ENCODE measurements at regions not wholly inside any gene's neighbourhood (a gene's known extent, or its start where the extent isn't known, plus 50 kb on each side); places are given as distances from the start of the nearest gene placed in this dataset.

GRCh38 chrX:20507901-20508620 lies 241.4 kb upstream of the RPS6KA3 start:
- Histone ChIP-seq H3K9me3 (no peaks in the 10 kb centered on the region), H3K4me1 (no peaks in the 10 kb centered on the region), H3K36me3 (no peaks in the 10 kb centered on the region), H3K27ac (no peak overlapping the region), H3K27me3 (no peaks in the 10 kb centered on the region), H3K4me3 (no peak overlapping the region)
- DNase-seq (no peak), ATAC-seq (no peak)
- intact Hi-C loops (cut with DNase I): no loop called here
- TF ChIP-seq CTCF (IDR thresholded peaks at IDR 0.05): no peak

- no peaks in the 10 kb centered on the region for H3K36me3 ChIP-seq
- no peaks in the 10 kb centered on the region for H3K27me3 ChIP-seq
- TF ChIP-seq CTCF (IDR thresholded peaks at IDR 0.05): no peak
- intact Hi-C loops (cut with DNase I): no loop called here
- H3K4me3 ChIP-seq: no peak overlapping the region
- H3K4me1 ChIP-seq: no peaks in the 10 kb centered on the region
- DNase-seq (no peak), ATAC-seq (no peak)
- H3K27ac ChIP-seq: no peak overlapping the region
- no peaks in the 10 kb centered on the region for H3K9me3 ChIP-seq
These were observed 240.0 kb upstream of the RPS6KA3 start for GRCh38 chrX:20506739-20507138.

- DNase-seq (no peak), ATAC-seq (no peak)
- H3K27ac ChIP-seq: no peak overlapping the region
- no peak overlapping the region for H3K4me3 ChIP-seq
- intact Hi-C loops (cut with DNase I): no loop called here
- TF ChIP-seq CTCF (IDR thresholded peaks at IDR 0.05): no peak
- no peaks in the 10 kb centered on the region for H3K9me3 ChIP-seq
- H3K27me3 ChIP-seq: no peaks in the 10 kb centered on the region
- no peaks in the 10 kb centered on the region for H3K4me1 ChIP-seq
- no peaks in the 10 kb centered on the region for H3K36me3 ChIP-seq
These were observed 234.2 kb upstream of the RPS6KA3 start for GRCh38 chrX:20500949-20501348.

- H3K4me1 ChIP-seq: no peaks in the 10 kb centered on the region
- intact Hi-C loops (cut with DNase I): no loop called here
- no peak overlapping the region for H3K4me3 ChIP-seq
- TF ChIP-seq CTCF (IDR thresholded peaks at IDR 0.05): no peak
- no peaks in the 10 kb centered on the region for H3K9me3 ChIP-seq
- ATAC-seq (no peak), DNase-seq (no peak)
- H3K27me3 ChIP-seq: no peaks in the 10 kb centered on the region
- no peak overlapping the region for H3K27ac ChIP-seq
- H3K36me3 ChIP-seq: no peaks in the 10 kb centered on the region
These were observed 233.6 kb upstream of the RPS6KA3 start for GRCh38 chrX:20500171-20500865.

- Histone ChIP-seq H3K36me3 (no peaks in the 10 kb centered on the region), H3K27ac (no peak overlapping the region), H3K9me3 (no peaks in the 10 kb centered on the region), H3K4me1 (no peaks in the 10 kb centered on the region), H3K4me3 (no peak overlapping the region), H3K27me3 (no peaks in the 10 kb centered on the region)
- DNase-seq (no peak), ATAC-seq (no peak)
- intact Hi-C loops (cut with DNase I): no loop called here
- no peak for TF ChIP-seq CTCF (IDR thresholded peaks at IDR 0.05)
These were observed 233.1 kb upstream of the RPS6KA3 start for GRCh38 chrX:20499763-20500162.

Measured in upper lobe of right lung (tissue), 1 donor.